ENCODE measurements at regions not wholly inside any gene's neighbourhood (a gene's known extent, or its start where the extent isn't known, plus 50 kb on each side); places are given as distances from the start of the nearest gene placed in this dataset.

DNA sequence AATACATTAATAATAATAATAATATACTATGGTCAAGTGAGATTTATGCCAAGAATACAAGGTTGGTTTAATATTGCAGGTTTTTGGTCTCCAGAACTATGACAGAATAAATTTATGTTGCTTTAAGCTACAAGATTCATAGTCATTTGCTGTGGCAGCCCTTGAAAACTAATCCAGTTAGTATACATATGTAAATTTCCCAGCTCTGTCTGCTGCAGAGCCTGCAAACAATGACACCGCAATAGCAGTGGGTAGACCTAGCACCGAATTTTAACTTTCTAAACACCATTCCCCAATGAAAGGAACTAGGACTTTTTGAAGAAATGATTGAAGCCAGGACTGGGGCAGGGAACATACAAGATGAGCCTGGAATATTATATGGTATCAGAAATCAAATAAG lies 647.7 kb upstream of the NRSN1 start:
- TF ChIP-seq, protein P1, sequence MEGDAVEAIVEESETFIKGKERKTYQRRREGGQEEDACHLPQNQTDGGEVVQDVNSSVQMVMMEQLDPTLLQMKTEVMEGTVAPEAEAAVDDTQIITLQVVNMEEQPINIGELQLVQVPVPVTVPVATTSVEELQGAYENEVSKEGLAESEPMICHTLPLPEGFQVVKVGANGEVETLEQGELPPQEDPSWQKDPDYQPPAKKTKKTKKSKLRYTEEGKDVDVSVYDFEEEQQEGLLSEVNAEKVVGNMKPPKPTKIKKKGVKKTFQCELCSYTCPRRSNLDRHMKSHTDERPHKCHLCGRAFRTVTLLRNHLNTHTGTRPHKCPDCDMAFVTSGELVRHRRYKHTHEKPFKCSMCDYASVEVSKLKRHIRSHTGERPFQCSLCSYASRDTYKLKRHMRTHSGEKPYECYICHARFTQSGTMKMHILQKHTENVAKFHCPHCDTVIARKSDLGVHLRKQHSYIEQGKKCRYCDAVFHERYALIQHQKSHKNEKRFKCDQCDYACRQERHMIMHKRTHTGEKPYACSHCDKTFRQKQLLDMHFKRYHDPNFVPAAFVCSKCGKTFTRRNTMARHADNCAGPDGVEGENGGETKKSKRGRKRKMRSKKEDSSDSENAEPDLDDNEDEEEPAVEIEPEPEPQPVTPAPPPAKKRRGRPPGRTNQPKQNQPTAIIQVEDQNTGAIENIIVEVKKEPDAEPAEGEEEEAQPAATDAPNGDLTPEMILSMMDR (IDR thresholded peaks at IDR 0.05; ENCODE audit: insufficient read depth, low read depth, low read length) = no peak
- H3K4me3 ChIP-seq (ENCODE audit: low read depth, low read length) = no peak overlapping the region
- DNase-seq (ENCODE audit: low read depth) = no peak

DNA sequence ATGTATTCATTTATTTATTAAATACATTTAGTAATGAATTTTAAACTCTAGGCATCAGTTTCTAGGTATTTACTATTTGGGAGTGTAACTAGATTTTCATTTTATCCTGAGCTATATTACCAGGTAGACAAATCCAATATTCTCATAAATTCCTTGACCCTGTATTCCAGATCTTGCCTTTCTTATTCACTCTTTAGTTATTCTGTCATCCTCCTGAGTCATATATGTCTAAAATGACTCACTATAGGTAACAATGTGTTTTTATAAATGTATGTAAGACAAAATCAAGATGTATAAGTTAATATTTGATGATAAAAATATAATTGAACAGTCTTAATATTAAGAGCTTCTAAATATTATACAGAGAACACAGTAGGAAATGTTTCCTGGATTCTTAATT lies 642.1 kb upstream of the NRSN1 start:
- TF ChIP-seq, protein P1 (IDR thresholded peaks at IDR 0.05; ENCODE audit: insufficient read depth, low read depth, low read length) = no peak
- no peak for DNase-seq (ENCODE audit: low read depth)
- no peak overlapping the region for H3K4me3 ChIP-seq (ENCODE audit: low read depth, low read length)

DNA sequence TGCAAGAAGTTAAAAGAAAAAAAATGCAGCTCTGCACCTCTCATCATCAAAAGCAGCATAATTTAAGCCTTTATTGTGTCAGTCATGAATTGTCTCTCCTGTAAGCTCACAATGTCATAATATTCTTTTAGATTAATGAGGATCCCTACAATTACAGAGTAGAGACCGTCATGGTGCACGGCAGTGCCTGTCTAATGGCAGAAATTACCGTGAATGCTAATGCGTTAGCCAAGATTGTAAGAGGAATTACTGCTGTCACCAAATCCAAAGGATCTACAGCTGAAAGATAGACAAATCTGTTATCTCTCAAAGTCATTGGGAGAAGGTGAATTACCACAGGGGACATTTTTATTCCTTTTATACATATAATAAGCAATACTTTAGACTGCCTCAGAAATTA lies 631.6 kb upstream of the NRSN1 start:
- DNase-seq (ENCODE audit: low read depth) = no peak
- no peak overlapping the region for H3K4me3 ChIP-seq (ENCODE audit: low read depth, low read length)
- TF ChIP-seq, protein P1 (IDR thresholded peaks at IDR 0.05; ENCODE audit: insufficient read depth, low read depth, low read length) = no peak

DNA sequence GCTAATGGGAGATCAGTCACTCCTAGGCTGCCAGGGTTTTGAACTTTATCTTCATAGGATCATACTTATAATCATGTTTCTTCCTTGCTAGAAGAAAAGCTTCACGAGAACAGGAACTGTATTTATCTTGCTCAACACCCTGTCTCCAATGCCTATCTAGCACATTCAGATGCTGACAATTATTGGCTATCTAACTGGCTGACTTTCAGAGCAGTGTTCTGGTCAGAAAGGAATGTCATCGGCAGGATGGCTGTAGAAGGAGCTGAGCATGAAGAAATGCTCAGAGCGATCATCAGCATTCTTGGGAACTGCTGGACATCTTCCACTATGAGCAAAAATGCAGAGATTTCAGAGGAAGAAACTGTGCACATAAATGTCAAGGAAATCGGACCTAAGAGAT lies 628.0 kb upstream of the NRSN1 start:
- TF ChIP-seq, protein P1 (IDR thresholded peaks at IDR 0.05; ENCODE audit: insufficient read depth, low read depth, low read length) = no peak

DNA sequence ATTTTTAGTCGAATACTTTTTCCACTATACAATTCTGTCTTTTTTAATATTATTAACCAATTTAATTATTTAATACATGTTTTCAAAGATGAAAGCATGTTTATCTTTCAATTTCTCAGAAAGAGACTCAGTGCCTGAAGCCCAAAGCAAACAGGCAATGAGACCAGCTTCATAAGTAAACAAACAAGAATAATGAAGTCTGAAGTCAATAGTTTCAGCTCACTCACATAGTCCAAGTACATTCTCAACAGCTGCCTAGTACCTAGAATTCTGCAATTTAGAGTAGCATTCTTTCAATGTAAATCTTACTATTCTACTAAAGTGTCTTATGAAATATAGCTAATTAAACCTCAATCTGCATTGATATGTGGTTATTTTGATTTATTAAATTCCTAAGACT lies 626.5 kb upstream of the NRSN1 start:
- TF ChIP-seq, protein P1 (IDR thresholded peaks at IDR 0.05; ENCODE audit: insufficient read depth, low read depth, low read length) = no peak
- DNase-seq (ENCODE audit: low read depth) = no peak
- no peak overlapping the region for H3K4me3 ChIP-seq (ENCODE audit: low read depth, low read length)

More for the DNA sequence above, 628.0 kb upstream of the NRSN1 start:
- H3K4me3 ChIP-seq (ENCODE audit: low read depth, low read length) = no peak overlapping the region
- DNase-seq (ENCODE audit: low read depth) = peak; percentile 11

DNA sequence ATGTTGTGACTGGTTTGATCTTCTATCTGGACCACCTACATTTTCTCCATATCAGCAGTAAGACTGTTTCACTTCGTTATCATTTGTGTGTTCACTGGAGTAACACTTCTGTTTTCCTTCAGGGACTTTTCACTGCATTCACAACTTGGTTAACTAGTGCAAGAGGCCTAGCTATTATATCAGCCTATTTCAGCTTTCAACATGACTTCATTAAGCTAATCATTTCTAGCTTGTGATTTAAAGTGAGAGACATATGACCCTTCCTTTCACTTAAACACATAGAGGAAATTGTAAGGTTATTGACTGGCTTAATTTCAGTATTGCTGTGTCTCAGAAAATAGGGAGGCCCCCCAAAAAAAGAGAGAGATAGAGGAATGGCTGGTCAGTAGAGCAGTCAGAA lies 622.8 kb upstream of the NRSN1 start:
- TF ChIP-seq, protein P1 (IDR thresholded peaks at IDR 0.05; ENCODE audit: insufficient read depth, low read depth, low read length) = no peak
- H3K4me3 ChIP-seq (ENCODE audit: low read depth, low read length) = no peak overlapping the region

DNA sequence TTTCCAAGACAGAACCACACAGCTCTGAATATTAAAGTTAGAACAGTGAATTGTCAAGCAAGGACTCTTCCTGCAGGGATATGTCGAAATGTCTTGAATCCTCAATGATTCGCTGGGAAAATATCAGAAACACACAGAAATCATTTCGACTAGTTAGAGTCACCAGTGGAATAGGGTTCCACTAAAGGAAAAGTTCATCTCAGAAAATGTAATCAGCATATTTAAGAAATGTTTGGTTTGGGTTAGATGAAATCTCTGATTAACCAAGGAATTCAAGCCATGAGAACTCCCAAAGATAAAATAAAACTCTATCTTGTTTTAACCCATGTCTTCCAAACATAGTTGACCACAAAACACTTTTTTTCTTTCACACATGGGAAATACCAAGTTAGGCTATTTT lies 621.0 kb upstream of the NRSN1 start:
- TF ChIP-seq, protein P1 (IDR thresholded peaks at IDR 0.05; ENCODE audit: insufficient read depth, low read depth, low read length) = no peak
- peak; percentile 56 for DNase-seq (ENCODE audit: low read depth)
- no peak overlapping the region for H3K4me3 ChIP-seq (ENCODE audit: low read depth, low read length)

More for the DNA sequence above, 622.8 kb upstream of the NRSN1 start:
- no peak for DNase-seq (ENCODE audit: low read depth)

Data from fibroblast of villous mesenchyme (primary cell).